Activated CD4-positive, CD25-positive, alpha-beta regulatory T cell (primary cell): ENCODE measurements at regions not wholly inside any gene's neighbourhood (a gene's known extent, or its start where the extent isn't known, plus 50 kb on each side); places are given as distances from the start of the nearest gene placed in this dataset.
"Not testable (repeated sequence)": the region's sequence is repeated elsewhere in the genome, so short reads cannot be mapped to it uniquely, and the experiment has no call there.

Experiments
- DNase-seq, 4 experiments: peaks; one replicate each; lab custom pipeline; 2025; lab: John Stamatoyannopoulos, UW

DNA sequence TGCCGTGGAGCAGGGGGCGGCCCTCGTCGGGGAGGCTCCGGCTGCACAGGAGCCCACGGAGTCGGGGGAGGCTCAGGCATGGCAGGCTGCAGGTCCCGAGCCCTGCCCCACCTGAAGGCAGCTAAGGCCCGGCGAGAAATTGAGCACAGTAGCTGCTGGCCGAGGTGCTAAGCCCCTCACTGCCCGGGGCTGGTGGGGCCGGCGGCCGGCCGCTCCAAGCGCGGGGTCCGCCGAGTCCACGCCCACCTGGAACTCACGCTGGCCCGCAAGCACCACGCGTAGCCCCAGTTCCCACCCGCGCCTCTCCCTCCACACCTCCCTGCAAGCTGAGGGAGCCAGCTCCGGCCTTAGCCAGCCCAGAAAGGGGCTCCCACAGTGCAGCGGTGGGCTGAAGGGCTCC is 589.4 kb downstream of the PPP4R3C start:
- no peak for DNase-seq

DNA sequence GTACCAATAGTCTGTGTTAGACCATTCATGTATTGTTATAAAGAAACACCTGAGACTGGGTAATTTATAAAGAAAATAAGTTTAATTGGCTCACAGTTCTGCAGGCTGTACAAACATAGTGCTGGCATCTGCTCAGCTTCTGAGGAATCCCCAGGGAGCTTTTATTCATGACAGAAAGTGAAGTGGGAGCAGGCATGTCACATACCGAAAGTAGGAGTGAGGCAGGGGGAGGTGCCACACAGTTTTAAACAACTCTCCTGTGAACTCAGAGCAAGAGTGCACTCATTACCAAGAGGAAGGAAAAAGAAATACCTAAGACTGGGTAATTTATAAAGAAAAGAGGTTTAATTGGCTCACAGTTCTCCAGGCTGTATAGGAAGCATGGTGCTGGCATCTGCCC is 591.2 kb downstream of the PPP4R3C start:
- DNase-seq: no peak

DNA sequence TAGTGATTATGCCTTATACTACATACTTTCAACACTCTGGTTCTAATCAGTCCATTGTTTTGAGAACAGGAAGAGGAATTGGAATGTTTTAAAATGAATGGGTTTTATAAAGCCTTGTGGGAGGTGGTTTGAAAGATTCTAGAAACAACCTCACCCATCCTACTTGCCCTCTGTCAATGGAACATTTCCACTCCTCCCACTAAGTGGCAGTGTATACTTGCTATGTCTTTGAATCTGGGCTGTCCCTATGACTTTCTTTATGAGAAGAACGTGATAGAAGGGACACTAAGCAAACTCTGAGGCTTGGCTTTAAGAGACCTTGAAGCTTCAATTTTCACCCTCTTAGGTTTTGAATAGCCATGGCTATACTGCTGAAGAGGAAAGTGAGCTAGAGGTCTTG is 611.2 kb downstream of the PPP4R3C start:
- no peak for DNase-seq

DNA sequence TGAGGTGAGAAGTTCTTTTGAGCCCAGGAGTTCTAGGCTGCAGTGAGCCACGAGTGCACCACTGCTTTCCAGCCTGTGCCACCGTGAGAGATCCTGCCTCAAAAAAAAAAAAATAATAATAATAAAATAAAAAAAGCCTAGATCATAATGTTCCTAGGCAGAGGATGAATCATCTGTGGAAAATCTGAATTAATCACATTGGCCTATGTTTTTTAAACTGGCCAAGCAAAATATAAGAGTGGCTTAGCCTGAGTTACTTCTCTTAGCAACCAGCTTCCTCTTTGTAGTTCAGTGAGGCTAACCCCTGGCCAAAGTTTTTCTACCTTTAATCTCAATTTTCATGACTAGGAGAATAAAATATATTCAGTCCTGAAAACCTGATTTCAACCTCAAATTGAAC is 614.6 kb downstream of the PPP4R3C start:
- DNase-seq: no peak

DNA sequence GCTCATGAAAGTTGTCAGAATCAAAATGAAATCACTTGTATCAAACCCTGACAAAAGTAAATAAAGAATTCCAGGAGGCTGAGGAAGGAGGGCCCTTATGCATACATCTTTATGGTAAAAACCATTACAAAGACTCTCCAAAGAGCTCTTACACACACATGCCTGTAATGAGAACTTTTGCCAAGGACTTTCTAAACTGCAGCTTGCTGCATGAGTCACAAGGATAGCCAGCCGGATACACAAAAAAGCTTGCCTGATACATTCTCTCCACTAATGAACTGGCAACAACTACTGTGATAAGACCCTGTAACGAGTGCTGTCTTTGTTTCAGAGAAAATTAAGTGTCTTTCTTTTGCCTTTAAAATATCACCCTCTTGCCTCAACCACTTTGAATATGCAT is 618.1 kb downstream of the PPP4R3C start:
- no peak for DNase-seq

DNA sequence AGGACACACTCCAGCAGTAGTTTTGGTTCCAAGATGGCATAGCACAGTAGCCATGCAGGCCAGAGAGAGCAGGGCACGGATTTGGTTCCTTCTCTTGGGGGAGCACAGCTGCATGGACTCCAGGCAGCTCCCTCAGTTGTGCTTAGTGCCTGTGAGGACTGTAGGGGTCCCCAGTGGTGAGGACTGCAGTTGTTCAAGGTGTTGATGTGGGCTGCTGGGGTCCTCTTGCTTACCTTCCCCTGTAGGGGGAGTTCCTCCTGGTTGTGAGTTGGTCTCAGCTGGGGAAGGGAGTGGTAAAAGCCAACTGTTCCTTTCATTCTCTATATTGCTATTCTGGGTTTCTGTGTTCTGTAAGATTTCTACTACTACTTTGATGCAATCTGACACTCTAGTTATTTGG is 606.5 kb downstream of the MAGEB5 start:
- DNase-seq: no peak

DNA sequence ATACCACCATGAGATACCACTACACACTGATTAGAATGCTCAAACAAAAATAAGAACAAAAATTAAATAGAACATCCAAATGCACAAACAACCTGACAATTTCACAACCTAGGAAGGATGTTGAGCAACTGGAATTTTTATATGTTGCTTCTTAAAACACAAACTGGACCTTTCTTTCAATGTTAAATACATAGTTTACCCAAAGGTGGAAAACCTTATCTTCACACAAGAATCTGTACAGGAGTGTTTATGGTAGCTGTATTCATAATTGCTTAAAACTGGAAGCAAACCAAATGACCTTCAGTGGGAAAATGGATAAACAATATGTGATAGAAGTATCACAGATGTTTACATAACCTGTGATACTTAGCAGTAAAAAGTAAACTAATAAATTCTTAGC is 573.8 kb downstream of the MAGEB5 start:
- no peak for DNase-seq

DNA sequence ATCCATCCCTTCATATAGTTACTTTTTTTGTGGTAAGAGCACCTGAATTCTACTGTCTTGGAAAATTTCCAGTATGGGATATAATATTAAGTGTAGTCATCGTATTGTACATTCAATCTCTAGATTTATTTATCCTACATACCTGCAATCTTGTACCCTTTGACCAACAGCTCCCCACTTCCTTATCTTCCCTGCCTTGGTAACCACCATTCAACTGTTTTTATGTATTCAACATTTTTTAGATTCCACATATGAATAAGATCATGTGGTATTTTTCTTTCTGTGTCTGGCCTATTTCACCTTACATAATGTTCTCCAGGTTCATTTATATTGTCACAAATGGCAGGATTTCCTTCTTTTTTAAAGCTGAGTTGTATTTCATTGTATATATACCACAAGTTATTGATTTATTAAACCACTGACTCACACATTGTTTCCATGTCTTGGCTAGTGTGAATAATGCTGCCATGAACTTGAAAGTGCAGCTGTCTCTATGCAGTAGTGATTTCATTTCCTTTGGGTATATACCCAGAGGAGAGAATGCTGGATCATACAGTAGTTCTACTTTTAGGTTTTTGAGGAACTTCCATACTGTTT is 572.5 kb downstream of the MAGEB5 start:
- no peak for DNase-seq

DNA sequence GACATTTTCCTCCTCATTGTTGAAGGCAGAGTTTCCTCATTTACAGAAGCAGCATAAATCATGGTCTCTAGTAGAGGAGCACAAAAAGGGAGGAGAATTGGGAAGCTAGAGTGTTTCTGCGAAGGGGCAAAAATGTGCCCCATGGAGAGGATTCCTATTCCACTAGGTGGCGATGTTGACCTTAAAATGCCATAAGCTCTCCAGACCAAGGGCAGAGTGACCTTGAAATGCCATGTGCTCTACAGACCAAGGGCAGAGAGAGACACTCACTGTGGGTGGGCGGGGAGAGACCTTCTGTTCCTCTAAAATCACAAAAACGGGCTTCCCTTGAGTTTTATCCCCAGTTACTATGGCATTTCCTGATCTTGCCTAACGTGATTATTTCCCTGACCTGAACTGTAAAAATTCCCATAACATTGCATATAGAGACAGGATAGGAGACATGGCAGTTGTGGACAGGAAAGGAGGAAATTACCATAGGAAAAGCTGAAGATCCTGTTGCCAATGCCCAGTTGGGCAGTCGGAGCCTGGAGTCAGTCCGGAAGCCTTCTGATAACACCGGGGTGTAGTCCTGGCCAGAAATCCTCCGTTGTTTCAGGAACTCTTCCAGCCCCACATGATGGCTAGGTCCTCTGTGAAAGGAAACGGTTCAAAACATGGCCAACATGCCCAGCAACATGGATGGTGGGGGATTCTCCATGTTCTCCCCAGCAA is 567.7 kb downstream of the MAGEB5 start:
- DNase-seq: no peak

DNA sequence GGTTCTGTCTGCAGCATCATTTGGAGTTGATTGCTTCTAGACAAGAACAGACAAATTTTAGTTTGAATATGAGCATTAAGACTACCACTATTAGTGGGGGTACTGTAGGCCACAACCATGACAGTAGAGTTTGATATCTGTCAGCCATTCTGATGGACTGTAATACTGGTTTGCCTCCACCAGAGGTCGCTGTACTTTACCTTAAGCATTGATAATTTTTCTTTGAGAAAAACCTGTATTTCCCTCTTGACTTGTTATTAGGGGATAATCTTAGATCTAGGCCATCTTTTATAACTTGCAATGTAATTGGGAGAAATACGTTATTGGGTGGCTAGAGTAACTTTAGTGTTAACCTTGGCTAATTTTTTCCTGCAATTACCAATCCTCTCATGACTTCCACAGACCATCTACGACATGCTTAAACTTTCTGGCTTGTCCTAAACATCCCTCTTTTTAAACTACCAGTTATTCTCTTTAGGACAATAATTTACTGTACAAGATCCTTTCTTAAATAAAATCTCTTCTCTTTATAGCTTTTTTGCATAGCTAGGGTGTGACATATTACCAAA is 562.4 kb downstream of the MAGEB5 start:
- DNase-seq: no peak

DNA sequence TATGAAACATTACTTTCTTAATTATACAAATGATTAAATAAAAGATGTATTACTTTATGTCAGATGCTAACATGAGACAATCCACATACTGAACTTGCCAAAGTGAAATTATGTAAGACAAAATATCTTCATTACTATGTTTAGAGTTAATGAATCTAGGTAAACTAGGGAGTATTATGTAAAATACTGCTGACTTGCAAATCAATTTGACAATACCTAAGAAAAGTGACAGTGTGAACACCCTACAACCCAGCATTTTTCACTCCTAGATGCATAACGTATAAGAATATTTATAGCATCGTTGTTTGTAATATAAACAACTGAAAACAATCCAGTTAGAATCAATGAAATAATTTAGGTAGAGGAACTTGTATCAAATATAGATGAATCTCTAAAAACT is 546.3 kb downstream of the MAGEB5 start:
- DNase-seq: no peak

DNA sequence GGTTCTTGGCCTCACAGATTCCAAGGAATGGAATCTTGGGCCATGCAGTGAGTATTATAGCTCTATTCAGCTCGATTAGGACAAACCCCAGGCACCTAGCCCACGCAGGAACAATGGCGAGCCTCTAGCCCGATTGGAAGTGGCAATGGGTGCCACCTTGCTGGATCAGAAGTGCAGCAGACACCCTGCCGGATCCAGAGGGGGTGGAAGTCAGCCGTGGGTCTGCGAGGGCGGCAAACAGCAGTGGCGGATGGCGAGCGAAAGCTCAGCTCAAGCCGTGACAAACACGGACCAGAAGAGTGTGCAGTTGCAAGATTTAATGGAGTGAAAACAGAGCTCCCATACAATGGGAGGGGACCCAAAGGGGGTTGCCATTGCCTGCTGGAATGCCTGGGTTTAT is 539.8 kb downstream of the MAGEB5 start:
- not testable (repeated sequence) for DNase-seq

DNA sequence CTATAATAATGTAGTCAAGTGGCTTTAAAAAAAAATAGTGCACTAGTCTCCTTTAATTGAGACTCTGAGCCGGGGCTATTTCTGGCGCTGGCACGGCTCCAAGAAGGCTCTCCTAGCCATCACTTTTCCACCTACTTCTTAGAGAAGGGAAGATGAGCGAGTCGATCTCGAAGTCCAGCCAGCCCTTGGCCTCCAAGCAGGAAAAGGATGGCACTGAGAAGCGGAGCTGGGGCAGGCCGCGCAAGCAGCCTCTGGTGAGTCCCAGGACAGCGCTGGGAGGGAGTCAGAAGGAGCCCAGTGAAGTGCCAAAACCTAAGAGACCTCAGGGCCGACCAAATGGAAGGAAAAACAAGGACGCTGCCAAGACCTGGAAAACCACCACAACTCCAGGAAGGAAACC is 531.9 kb downstream of the MAGEB5 start:
- DNase-seq: no peak

DNA sequence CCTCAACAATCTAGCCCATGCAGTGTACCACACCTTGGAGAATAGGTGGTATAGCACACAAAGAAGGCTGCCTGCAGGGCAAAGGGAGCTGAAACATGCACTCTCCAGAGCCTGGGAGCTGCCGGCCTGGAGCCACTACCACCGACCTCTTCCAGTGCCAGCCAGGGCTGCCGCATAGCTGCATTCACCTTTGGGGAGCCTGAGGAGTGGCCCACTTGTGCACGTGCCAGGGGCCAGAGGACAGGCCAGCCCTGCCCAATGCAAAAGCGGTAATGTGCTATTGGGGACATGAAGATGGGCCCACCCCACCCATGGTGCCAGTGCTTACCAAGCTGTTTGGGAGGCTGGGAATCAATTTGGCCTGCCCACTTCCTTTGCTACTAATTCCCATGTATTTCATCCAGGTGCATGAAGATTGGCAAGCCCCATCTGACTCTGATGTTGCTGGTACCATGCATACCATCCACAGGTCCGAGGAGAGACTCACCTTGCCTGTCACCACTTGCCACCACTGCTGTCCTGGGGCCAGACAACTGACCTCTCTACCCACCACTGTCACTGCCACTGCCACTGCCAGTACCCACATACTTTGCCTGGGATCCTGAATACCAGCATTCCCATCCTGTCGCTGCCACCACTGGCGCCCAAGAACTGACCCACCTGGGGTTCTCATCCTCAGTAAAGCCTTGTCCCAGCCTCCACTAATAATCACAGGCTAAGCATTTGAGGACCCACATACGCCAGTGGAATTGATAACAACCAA is 506.9 kb downstream of the MAGEB5 start:
- no peak for DNase-seq

DNA sequence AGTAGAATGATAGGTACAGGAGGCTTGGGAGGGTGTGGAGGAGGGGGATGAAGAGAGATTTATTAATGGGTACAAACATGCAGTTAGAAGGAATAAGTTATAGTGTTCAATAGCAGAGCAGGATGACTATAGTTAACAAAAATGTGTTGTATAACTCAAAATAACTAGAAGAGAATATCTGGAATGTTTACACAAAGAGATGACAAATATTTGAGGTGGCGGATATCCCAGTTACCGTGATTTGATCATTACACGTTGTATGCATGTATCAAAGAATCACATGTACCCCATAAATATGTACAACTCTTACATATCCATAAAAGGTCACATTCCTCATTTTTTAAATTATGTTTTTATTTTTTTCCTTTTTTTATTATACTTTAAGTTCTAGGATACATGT is 456.6 kb downstream of the MAGEB5 start:
- no peak for DNase-seq

DNA sequence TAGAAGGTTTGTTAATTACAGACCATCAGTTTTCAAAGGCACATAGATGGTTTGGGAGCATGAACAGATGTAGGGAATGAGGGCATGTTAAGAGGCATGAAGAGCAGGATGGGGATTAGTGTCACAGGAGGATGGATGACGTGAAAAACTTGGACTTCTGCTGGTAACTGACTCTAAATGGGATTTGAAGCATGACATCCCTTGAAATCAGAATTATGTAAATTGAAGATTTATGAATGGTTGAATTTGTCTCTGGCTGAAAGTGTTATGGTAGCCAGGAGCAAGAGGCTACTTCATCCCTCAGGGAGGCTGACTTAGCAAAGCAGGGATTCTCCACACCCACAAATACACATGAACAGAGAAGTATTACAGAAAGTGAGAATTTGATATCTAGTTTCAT is 454.6 kb downstream of the MAGEB5 start:
- DNase-seq: no peak

DNA sequence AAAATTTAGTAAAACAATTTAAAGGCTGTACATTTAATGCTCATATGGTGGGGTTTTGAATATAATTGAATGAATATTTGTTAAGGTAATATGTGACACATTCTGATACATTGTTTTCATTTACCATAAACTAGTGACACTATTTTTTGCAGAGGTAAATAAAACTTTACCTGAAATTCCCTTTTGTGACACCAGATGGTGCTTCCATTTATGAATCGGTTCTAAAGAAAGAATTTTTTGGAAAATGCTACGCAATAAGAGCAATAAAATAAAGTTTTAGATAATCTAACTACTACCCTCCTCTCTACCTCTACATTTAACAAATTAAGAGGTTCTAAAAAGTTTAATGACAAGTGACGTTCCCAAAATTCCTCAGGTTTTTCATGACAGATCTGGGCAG is 448.9 kb downstream of the MAGEB5 start:
- no peak for DNase-seq

DNA sequence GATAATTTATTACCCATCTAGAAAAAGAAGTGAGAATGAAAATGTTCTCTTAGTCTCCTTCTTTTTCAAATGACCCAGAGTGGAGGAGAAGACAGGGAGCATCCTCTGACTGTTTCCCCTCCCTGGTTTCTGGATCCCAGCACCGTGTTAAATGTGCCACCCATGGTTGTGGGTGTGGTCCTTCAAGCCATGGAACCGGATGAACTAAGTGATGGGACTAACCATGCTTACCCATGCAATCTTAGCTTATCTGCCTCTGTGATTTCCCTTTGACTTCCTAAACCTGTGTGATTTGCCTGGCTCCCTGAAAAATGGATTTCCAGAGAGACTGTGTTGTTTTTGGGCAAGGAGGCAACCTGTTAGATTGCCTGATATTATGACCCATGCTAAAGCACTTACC is 437.1 kb downstream of the MAGEB5 start:
- no peak for DNase-seq

DNA sequence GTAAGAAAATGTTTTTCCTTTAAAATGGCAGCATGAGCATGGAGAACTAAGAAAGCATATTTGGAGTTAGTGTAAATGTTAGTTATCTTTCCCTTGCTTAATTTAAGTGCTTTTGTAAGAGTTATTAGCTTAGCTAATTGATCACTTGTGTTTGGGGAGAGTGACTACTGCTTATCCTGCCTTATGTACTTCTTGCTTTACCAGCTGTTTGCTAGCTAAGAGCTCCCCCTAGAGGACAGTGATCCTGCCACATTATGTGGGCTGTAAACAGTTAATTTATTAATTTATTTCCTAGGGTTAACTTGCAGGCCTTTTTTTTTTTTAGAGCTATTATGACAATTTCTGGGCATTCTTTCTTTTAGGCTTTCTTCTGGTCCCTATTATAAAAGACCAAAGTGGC is 435.8 kb downstream of the MAGEB5 start:
- DNase-seq: no peak

DNA sequence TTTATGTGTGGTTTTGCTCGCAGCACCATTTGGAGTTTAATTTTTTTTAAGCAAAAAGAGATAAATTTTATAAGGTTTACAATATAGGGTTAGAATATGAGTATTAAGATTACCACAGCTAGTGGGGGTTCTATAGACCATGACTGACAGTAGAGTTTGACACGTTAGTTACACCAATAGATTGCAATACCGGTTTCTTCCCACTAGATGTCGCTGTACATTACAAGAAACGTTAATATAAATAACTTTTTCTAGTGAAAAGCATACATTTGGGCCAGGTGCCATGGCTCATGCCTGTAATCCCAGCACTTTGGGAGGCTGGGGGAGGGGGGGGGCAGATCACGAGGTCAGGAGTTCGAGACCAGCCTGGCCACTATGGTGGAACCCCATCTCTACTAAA is 433.6 kb downstream of the MAGEB5 start:
- DNase-seq: no peak

DNA sequence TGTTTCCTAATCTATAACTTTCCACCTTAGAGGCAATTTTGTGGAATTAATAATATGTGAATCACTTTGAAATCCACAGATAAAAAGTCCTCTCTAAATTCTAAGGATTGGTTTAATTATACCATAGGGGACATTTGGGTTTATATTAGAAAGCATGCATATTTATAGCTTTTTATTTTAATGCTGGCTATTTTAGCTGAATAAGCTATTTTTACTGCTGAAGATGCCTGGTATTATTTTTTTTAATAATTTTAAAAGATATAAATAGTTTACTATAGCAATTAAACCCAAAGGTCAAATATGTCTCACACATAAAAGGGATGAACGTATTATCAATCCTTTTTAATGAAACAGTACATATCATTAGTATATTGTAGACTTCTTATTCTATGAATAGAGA is 415.4 kb downstream of the MAGEB5 start:
- no peak for DNase-seq

DNA sequence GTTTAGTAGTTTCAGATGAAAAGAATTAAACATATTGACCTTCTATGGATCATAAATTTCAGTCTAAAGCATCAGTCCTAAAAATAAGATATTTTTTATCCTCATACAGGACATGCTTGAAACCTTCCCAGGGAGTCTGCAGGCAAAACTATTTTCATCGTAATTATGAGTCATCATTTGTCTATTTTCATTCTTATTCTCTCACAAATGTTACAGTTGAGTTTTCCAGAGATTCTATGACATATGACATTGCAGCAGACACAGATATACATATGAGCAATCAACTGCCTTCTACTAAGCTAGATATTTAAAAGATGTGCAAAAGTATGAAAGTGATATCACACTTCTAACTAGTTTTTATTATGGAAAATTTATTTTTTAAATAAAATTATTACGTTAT is 398.0 kb downstream of the MAGEB5 start:
- DNase-seq: no peak

DNA sequence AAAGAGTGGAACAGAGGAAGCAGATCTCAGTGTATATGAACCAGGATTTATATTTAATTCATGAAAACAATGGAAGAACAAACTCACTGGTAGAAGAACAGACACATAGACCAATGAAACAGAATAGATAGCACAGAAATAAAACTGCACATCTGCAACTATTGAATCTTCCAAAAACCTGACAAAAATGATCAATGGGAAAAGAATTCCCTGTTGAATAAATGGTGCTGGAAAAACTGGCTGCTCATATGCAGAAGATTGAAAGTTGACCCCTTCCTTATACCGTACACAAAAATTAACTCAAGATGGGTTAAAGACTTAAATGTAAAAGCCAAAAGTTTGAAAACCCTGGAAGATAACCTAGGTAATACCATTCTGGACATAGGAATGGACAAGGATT is 391.0 kb downstream of the MAGEB5 start:
- no peak for DNase-seq
